Keratinocyte (primary cell): ENCODE measurements at regions not wholly inside any gene's neighbourhood (a gene's known extent, or its start where the extent isn't known, plus 50 kb on each side); places are given as distances from the start of the nearest gene placed in this dataset.

ENCODE experiments used
- DNase-seq: peaks from one replicate; pipeline ENCODE4 v3.0.0-alpha.2; 2011; ENCODE audit warnings: low read depth, missing footprints, low spot score
- FAIRE-seq: peaks from 2 replicates; lab custom pipeline; 2011; peaks lifted over from hg19 to GRCh38; lab: Jason Lieb, UNC
- H2AFZ ChIP-seq: 2 replicates; pipeline ENCODE4 v1.6.0; 2012; ENCODE audit warnings: low read length, control low read depth, inconsistent platforms; ENCODE audit not compliant: control insufficient read depth
- H3K27ac ChIP-seq: 2 replicates; pipeline ENCODE4 v1.5.1; 2011; ENCODE audit warnings: low read length; ENCODE audit not compliant: control insufficient read depth, insufficient read depth
- H3K27me3 ChIP-seq: 3 replicates; pipeline ENCODE4 v1.6.0; 2011; ENCODE audit warnings: low read length; ENCODE audit not compliant: control insufficient read depth, insufficient read depth; ENCODE audit errors: extremely low read depth
- H3K36me3 ChIP-seq, 2 experiments: 2 replicates in 1 of 2; 3 replicates in 1 of 2; pipeline ENCODE4 v1.5.1; 2011; ENCODE audit warnings: low read length in 2 of 2, mild to moderate bottlenecking in 1 of 2; ENCODE audit not compliant: control insufficient read depth in 2 of 2, insufficient read depth in 2 of 2; ENCODE audit errors: extremely low read depth in 1 of 2
- H3K4me1 ChIP-seq: 3 replicates; pipeline ENCODE4 v1.5.1; 2011; ENCODE audit warnings: low read length; ENCODE audit not compliant: control insufficient read depth, insufficient read depth; ENCODE audit errors: extremely low read depth
- H3K4me2 ChIP-seq: 3 replicates; pipeline ENCODE4 v1.6.0; 2011; ENCODE audit warnings: low read depth, low read length; ENCODE audit not compliant: control insufficient read depth, insufficient read depth; ENCODE audit errors: extremely low read depth
- H3K4me3 ChIP-seq, 3 experiments: fragments of 200-600 bp in 1 of 3; sonication (generic) in 1 of 3; 2 replicates in 2 of 3; 3 replicates in 1 of 3; pipeline ENCODE4 v1.5.1; 2011 to 2016; ENCODE audit warnings: low read length in 3 of 3, mild to moderate bottlenecking in 3 of 3, control low read depth in 2 of 3, inconsistent platforms in 1 of 3, low read depth in 1 of 3, mixed read lengths in 1 of 3, mixed run types in 1 of 3, moderate library complexity in 1 of 3; ENCODE audit not compliant: control insufficient read depth in 2 of 3, insufficient read depth in 2 of 3; ENCODE audit errors: extremely low read depth in 1 of 3
- H3K79me2 ChIP-seq: 2 replicates; pipeline ENCODE4 v1.6.0; 2012; ENCODE audit warnings: low read length; ENCODE audit not compliant: control insufficient read depth, insufficient read depth
- H3K9ac ChIP-seq: 3 replicates; pipeline ENCODE4 v1.6.0; 2011; ENCODE audit warnings: low read length; ENCODE audit not compliant: control insufficient read depth, insufficient read depth; ENCODE audit errors: extremely low read depth
- H3K9me1 ChIP-seq: 3 replicates; pipeline ENCODE4 v1.6.0; 2011; ENCODE audit warnings: low read length; ENCODE audit not compliant: control insufficient read depth, insufficient read depth; ENCODE audit errors: extremely low read depth
- H3K9me3 ChIP-seq: 2 replicates; pipeline ENCODE4 v1.5.1; 2012; ENCODE audit warnings: low read depth, low read length; ENCODE audit not compliant: control insufficient read depth
- H4K20me1 ChIP-seq: 3 replicates; pipeline ENCODE4 v1.6.0; 2011; ENCODE audit warnings: low read length; ENCODE audit not compliant: control insufficient read depth, insufficient read depth; ENCODE audit errors: extremely low read depth
- EZH2 ChIP-seq: IDR thresholded peaks from one replicate; pipeline ENCODE4 v1.6.1; 2012; ENCODE audit warnings: inconsistent platforms, mild to moderate bottlenecking, low read length, moderate library complexity
- dilution Hi-C: fragments of 300-500 bp; cut with MboI; formaldehyde crosslinking; loops from one replicate; pipeline ENCODE4 v1.7.0; 2020; ENCODE audit warnings: low sequenced_read_pairs; ENCODE audit not compliant: extremely low pct_ligation_motif_present
- TF ChIP-seq, protein P1 (sequence below), 3 experiments: IDR thresholded peaks in 1 of 3; conservative IDR thresholded peaks in 1 of 3; optimal IDR thresholded peaks in 1 of 3; 2 replicates in 2 of 3; 3 replicates in 1 of 3; pipeline versions ENCODE3 to v1.5.1; 2011; ENCODE audit warnings: low read length in 3 of 3, mild to moderate bottlenecking in 3 of 3, moderate library complexity in 2 of 3, control low read depth in 1 of 3, inconsistent platforms in 1 of 3; ENCODE audit not compliant: insufficient read depth in 2 of 3; ENCODE audit errors: extremely low read depth in 1 of 3

DNA sequence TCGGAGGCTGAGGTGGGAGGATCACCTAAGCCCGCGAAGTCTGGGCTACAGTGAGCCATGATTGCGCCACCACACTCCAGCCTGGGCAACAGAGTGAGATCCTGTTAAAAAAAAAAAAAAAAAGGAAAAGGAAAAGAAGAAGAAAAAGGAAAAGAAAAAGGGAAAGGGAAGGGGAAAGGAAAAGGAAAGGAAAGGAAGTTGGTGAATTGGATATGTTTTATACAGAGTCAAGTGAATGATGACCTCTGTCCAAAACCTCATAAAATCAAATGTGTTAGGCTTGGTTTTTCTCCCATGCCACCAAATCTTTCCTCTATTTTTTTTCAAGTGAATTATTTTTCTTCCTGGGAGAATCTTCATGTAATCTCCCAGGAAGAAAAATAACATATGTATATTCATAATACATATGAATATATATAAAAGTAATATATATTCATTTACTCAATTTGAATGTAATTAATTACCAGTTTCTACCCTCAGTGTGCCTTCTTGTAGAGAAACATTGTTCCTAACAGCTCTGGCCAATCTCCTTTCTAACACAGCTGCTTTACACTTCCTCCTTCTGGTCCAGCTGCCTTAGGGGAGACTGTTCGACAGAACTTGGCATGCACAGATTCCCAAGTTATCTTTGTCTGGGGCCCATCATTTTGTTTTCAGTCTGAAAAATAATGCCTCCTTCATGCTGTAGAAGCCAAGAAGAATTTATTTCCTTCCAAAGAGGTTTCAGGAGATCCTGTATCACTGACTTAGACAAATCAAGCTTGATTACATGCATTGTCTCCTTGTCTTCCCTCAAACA is 111.9 kb downstream of the CCDC34 start:
- dilution Hi-C loops = no loop called here
- H3K9me1 ChIP-seq = no peaks in the 10 kb centered on the region
- H3K9ac ChIP-seq = no peak overlapping the region
- no peaks in the 10 kb centered on the region for H3K79me2 ChIP-seq
- no peaks in the 10 kb centered on the region for H3K9me3 ChIP-seq
- FAIRE-seq (no peak), DNase-seq (no peak)
- H3K4me1 ChIP-seq = no peaks in the 10 kb centered on the region
- H3K27ac ChIP-seq = no peak overlapping the region
- H3K36me3 ChIP-seq = no peaks in the 10 kb centered on the region
- no peaks in the 10 kb centered on the region for H4K20me1 ChIP-seq
- no peaks in the 10 kb centered on the region for H3K27me3 ChIP-seq
- TF ChIP-seq EZH2 = no peak
- TF ChIP-seq, protein P1, sequence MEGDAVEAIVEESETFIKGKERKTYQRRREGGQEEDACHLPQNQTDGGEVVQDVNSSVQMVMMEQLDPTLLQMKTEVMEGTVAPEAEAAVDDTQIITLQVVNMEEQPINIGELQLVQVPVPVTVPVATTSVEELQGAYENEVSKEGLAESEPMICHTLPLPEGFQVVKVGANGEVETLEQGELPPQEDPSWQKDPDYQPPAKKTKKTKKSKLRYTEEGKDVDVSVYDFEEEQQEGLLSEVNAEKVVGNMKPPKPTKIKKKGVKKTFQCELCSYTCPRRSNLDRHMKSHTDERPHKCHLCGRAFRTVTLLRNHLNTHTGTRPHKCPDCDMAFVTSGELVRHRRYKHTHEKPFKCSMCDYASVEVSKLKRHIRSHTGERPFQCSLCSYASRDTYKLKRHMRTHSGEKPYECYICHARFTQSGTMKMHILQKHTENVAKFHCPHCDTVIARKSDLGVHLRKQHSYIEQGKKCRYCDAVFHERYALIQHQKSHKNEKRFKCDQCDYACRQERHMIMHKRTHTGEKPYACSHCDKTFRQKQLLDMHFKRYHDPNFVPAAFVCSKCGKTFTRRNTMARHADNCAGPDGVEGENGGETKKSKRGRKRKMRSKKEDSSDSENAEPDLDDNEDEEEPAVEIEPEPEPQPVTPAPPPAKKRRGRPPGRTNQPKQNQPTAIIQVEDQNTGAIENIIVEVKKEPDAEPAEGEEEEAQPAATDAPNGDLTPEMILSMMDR (optimal IDR thresholded peaks at IDR 0.05 in 1 of 3, IDR thresholded peaks at IDR 0.05 in 1 of 3, conservative IDR thresholded peaks at IDR 0.05 in 1 of 3; ENCODE audit: extremely low read depth in 1 of 3, insufficient read depth in 2 of 3, low read length in 3 of 3) = no peak
- H3K4me2 ChIP-seq = no peak overlapping the region
- no peak overlapping the region for H3K4me3 ChIP-seq
- H2AFZ ChIP-seq = no peak overlapping the region

DNA sequence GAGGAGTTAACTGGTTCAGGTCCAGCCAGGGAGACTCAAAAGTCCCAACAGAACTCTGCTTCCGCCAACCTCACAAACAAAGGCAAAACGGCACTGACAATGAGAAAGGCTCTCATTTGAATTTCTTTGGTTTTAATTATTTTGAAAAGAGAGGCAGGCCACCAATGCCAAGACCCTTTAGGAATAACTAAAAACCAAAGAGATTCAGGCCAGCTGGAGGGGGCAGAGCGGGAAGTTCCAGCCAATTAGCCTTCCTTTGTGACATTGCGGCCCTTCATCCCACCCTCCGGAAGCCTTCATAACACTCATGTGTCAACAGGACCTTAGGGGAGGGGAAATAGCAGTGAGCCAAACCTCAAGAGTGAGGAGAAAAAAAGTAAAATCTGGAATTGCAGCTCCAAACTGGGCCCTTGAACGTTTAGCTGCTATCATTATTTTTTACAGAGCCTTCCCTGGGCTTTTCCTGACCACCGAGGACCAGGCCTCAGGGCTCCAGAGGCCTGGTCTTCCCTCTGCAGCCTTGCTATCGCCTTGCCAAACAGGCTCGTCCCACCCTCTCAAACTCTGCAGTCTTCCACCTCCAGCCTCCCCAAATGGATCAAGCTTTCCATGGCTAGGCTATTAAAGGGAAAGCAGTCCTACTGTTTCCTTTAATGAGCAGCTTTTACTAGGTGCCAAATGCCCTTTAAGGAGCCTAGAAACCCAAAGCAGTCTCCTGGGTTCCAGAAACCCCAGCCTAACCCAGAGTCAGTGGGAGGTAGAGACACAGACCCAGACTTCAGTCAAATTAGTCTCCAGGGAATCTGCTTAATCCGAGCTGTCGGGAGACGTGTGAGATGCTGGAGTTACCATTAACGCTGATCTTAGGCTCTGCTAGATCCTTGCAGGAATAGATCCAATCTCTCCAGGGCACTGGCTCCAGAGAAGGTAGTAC is 114.2 kb downstream of the CCDC34 start:
- H3K36me3 ChIP-seq = no peaks in the 10 kb centered on the region
- no peaks in the 10 kb centered on the region for H3K9me3 ChIP-seq
- DNase-seq = no peak
- no peak overlapping the region for H3K4me3 ChIP-seq
- H2AFZ ChIP-seq = no peak overlapping the region
- H3K4me1 ChIP-seq = no peaks in the 10 kb centered on the region
- H3K4me2 ChIP-seq = no peak overlapping the region
- dilution Hi-C loops = no loop called here
- no peak overlapping the region for H3K9ac ChIP-seq
- H3K27me3 ChIP-seq = no peaks in the 10 kb centered on the region
- H3K27ac ChIP-seq = no peak overlapping the region
- no peaks in the 10 kb centered on the region for H3K79me2 ChIP-seq
- no peaks in the 10 kb centered on the region for H4K20me1 ChIP-seq
- TF ChIP-seq EZH2 = no peak
- TF ChIP-seq, protein P1 (optimal IDR thresholded peaks at IDR 0.05 in 1 of 3, IDR thresholded peaks at IDR 0.05 in 1 of 3, conservative IDR thresholded peaks at IDR 0.05 in 1 of 3; ENCODE audit: extremely low read depth in 1 of 3, insufficient read depth in 2 of 3, low read length in 3 of 3) = no peak
- no peak for FAIRE-seq
- H3K9me1 ChIP-seq = no peaks in the 10 kb centered on the region
